Bronchial epithelial cell (primary cell): ENCODE measurements at regions not wholly inside any gene's neighbourhood (a gene's known extent, or its start where the extent isn't known, plus 50 kb on each side); places are given as distances from the start of the nearest gene placed in this dataset.
"Not testable (repeated sequence)": the region's sequence is repeated elsewhere in the genome, so short reads cannot be mapped to it uniquely, and the experiment has no call there.

Source experiments
- DNase-seq: peaks from one replicate; pipeline ENCODE4 v3.0.0-alpha.2; 2010; ENCODE audit warnings: low read depth
- FAIRE-seq: peaks from 2 replicates; lab custom pipeline; 2011; peaks lifted over from hg19 to GRCh38; lab: Jason Lieb, UNC
- H3K27me3 ChIP-seq: 2 replicates; pipeline ENCODE4 v1.5.1; 2011; ENCODE audit warnings: low read length; ENCODE audit not compliant: control insufficient read depth, insufficient read depth
- H3K36me3 ChIP-seq: 2 replicates; pipeline ENCODE4 v1.5.1; 2011; ENCODE audit warnings: low read length; ENCODE audit not compliant: control insufficient read depth, insufficient read depth
- H3K4me3 ChIP-seq: 2 replicates; pipeline ENCODE4 v1.5.1; 2011; ENCODE audit warnings: mild to moderate bottlenecking, low read depth, low read length, control low read depth
- CTCF ChIP-seq: IDR thresholded peaks from 2 replicates; pipeline ENCODE4 v1.5.1; 2011; ENCODE audit warnings: mild to moderate bottlenecking, moderate library complexity, low read length, control low read depth, inconsistent platforms; ENCODE audit not compliant: insufficient read depth, severe bottlenecking

GRCh38 chr2:167749016-167749415 is 498.4 kb downstream of the STK39 start:
- FAIRE-seq = no peak

GRCh38 chr2:167748536-167748935 is 498.9 kb downstream of the STK39 start:
- H3K27me3 ChIP-seq = no peaks in the 10 kb centered on the region
- no peak for TF ChIP-seq CTCF
- H3K4me3 ChIP-seq = no peak overlapping the region
- no peaks in the 10 kb centered on the region for H3K36me3 ChIP-seq
- DNase-seq (no peak), FAIRE-seq (no peak)

More at GRCh38 chr2:167749016-167749415, 498.4 kb downstream of the STK39 start:
- H3K27me3 ChIP-seq = no peaks in the 10 kb centered on the region
- peak; percentile 75 for DNase-seq
- H3K4me3 ChIP-seq = no peak overlapping the region
- no peak for TF ChIP-seq CTCF
- H3K36me3 ChIP-seq = no peaks in the 10 kb centered on the region

- TF ChIP-seq CTCF = no peak
- Histone ChIP-seq H3K4me3 (no peak overlapping the region), H3K27me3 (no peaks in the 10 kb centered on the region), H3K36me3 (no peaks in the 10 kb centered on the region)
- FAIRE-seq (no peak), DNase-seq (no peak)
Observed at GRCh38 chr2:167745667-167746066, 501.7 kb downstream of the STK39 start.

- not testable (repeated sequence) for H3K27me3 ChIP-seq, FAIRE-seq, H3K36me3 ChIP-seq, H3K4me3 ChIP-seq, DNase-seq
Observed at GRCh38 chr2:167739921-167740320, 507.5 kb downstream of the STK39 start.

GRCh38 chr2:167733747-167734146 is 513.6 kb downstream of the STK39 start:
- no peaks in the 10 kb centered on the region for H3K27me3 ChIP-seq
- DNase-seq = no peak
- H3K36me3 ChIP-seq = no peaks in the 10 kb centered on the region
- TF ChIP-seq CTCF = no peak
- no peak for FAIRE-seq
- H3K4me3 ChIP-seq = no peak overlapping the region

GRCh38 chr2:167732326-167732725 is 515.1 kb downstream of the STK39 start:
- FAIRE-seq = no peak

More at GRCh38 chr2:167732326-167732725, 515.1 kb downstream of the STK39 start:
- TF ChIP-seq CTCF = no peak
- Histone ChIP-seq H3K4me3 (no peak overlapping the region), H3K27me3 (no peaks in the 10 kb centered on the region), H3K36me3 (no peaks in the 10 kb centered on the region)
- DNase-seq = no peak
